GM10266 (cell line): ENCODE measurements at regions not wholly inside any gene's neighbourhood (a gene's known extent, or its start where the extent isn't known, plus 50 kb on each side); places are given as distances from the start of the nearest gene placed in this dataset.

ENCODE experiments used
- DNase-seq: peaks from one replicate; pipeline ENCODE4 v3.0.0; 2012; ENCODE audit errors: extremely low spot score
- TF ChIP-seq, protein P1 (sequence below): IDR thresholded peaks from 2 replicates; pipeline ENCODE4 v1.5.1; 2012; ENCODE audit warnings: mild to moderate bottlenecking, low read depth; ENCODE audit not compliant: control insufficient read depth, insufficient read depth; ENCODE audit errors: missing control alignments

- TF ChIP-seq, protein P1, sequence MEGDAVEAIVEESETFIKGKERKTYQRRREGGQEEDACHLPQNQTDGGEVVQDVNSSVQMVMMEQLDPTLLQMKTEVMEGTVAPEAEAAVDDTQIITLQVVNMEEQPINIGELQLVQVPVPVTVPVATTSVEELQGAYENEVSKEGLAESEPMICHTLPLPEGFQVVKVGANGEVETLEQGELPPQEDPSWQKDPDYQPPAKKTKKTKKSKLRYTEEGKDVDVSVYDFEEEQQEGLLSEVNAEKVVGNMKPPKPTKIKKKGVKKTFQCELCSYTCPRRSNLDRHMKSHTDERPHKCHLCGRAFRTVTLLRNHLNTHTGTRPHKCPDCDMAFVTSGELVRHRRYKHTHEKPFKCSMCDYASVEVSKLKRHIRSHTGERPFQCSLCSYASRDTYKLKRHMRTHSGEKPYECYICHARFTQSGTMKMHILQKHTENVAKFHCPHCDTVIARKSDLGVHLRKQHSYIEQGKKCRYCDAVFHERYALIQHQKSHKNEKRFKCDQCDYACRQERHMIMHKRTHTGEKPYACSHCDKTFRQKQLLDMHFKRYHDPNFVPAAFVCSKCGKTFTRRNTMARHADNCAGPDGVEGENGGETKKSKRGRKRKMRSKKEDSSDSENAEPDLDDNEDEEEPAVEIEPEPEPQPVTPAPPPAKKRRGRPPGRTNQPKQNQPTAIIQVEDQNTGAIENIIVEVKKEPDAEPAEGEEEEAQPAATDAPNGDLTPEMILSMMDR: no peak
- DNase-seq: no peak
Measured at GRCh38 chr12:114287821-114288525, 118.0 kb downstream of the TBX5 start.

GRCh38 chr12:114286145-114286544 lies 119.8 kb downstream of the TBX5 start:
- TF ChIP-seq, protein P1: no peak
- DNase-seq: no peak

DNA sequence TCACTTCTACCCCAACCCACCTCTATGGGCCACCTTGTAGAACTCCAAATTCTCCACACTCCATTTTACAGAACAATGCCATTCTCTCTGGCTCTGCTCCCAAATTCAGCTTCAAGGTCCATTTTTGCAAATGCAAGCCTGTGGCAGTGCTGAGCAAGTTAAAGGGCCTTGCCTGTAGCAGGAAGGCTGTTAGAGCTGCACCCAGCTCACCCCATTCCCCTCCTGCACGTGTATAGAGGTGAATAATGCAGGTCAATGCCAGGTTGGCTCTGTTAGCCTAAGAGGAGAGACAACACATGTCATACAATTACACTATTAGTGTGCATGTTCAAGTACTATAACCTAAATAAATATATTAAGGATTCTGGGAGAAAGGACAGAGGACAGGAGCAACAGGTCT lies 120.4 kb downstream of the TBX5 start:
- TF ChIP-seq, protein P1: no peak
- DNase-seq: no peak

DNA sequence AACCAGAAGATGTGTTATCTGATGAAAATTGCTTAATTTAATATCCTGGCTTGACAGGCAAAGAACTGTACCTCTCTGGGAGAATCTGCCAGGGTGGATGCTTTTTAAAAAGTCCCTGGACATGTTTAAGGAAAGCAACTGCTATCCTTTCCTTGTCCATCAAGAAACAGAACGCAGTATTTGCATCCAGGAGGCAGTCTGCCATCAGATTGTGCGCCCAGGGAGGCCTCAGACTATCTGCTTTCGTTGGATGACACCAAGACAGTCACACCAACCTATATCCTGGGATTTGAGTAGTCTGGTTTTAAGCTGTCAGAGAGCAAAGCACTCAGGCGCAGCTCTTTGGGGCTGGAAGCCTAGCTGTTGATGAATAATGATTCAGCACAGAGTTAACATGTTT lies 121.9 kb downstream of the TBX5 start:
- TF ChIP-seq, protein P1: no peak
- DNase-seq: no peak

DNA sequence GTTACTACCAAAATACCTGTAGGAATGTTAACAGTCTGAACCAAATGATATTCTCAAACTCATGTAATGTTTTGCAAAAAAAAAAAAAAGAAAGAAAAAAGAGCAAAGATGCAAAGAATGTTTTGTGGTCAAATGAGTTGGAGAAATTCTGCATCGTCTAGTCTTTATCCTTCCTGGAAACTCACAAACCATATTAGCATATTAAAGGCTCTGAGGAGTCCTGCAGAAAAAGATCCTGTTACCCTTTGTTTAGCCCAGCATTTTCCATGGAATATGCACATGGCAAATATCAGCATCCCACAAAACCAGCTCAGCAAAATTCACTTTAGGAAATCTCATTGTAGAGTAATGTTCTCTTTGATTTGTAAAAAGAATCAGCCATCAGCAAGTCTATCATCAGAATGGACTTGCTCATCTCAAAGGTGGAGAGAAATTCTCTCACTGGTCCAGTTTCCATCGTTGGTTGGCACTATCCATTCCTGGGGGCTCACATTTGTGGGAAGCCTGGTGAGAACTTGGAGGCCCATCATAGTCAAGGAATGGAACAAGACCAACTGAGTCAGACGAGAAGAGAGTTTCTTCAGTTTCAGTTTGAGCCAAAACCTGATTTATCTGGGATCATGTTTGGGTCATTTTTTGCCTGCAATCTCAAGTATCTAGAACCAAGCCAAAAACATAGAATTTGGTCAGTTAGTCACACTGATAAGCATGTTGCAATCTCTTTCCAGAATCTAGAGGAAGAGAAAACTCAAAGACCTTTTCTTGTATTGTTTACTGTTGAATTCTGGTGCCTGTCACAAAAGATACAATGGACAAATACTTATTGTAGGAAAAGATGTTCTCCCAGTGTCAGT lies 129.8 kb downstream of the TBX5 start:
- DNase-seq: no peak
- TF ChIP-seq, protein P1: no peak

GRCh38 chr12:114275086-114275485 lies 130.9 kb downstream of the TBX5 start:
- no peak for DNase-seq
- TF ChIP-seq, protein P1: no peak

GRCh38 chr12:114274131-114274530 lies 131.8 kb downstream of the TBX5 start:
- TF ChIP-seq, protein P1: no peak
- no peak for DNase-seq
